ENCODE measurements at regions not wholly inside any gene's neighbourhood (a gene's known extent, or its start where the extent isn't known, plus 50 kb on each side); places are given as distances from the start of the nearest gene placed in this dataset.
"Not testable (repeated sequence)": the region's sequence is repeated elsewhere in the genome, so short reads cannot be mapped to it uniquely, and the experiment has no call there.

GRCh38 chr3:154902495-154902894 is 177.6 kb upstream of the MME start:
- H2BK120ac ChIP-seq (ENCODE audit: low read depth, low read length); H3K23ac ChIP-seq (ENCODE audit: low read depth, low read length, poor library complexity); H4K91ac ChIP-seq (ENCODE audit: low read depth, low read length, poor library complexity); H2AFZ ChIP-seq (ENCODE audit: low read length); H3K27ac ChIP-seq (replicated peaks; ENCODE audit: low read length); H4K8ac ChIP-seq (ENCODE audit: low read depth, low read length); H2AK5ac ChIP-seq (ENCODE audit: low read depth, low read length); H3K27me3 ChIP-seq (ENCODE audit: control insufficient read depth in 3 of 3, insufficient read depth in 3 of 3, low read depth in 1 of 3, low read length in 3 of 3); H3K4me3 ChIP-seq (ENCODE audit: low read length in 2 of 2); H3K79me1 ChIP-seq (ENCODE audit: low read depth, low read length); H3K4me2 ChIP-seq (ENCODE audit: insufficient read depth, low read length, poor library complexity, severe bottlenecking); H2BK15ac ChIP-seq (ENCODE audit: low read length); H3K14ac ChIP-seq (ENCODE audit: low read length); H3K18ac ChIP-seq (ENCODE audit: low read length); H3K9ac ChIP-seq (ENCODE audit: low read depth, low read length, poor library complexity); H2BK5ac ChIP-seq (ENCODE audit: low read length); DNase-seq (ENCODE audit: low spot score); H3K4me1 ChIP-seq (ENCODE audit: control insufficient read depth in 2 of 2, insufficient read depth in 1 of 2, low read depth in 1 of 2, low read length in 2 of 2); H3K4ac ChIP-seq (ENCODE audit: low read length); H2BK12ac ChIP-seq (ENCODE audit: low read length); H3K9me3 ChIP-seq (replicated peaks in 1 of 2; ENCODE audit: control insufficient read depth in 2 of 2, insufficient read depth in 1 of 2, low read depth in 1 of 2, low read length in 2 of 2); H3K36me3 ChIP-seq (replicated peaks in 1 of 2; ENCODE audit: control insufficient read depth in 2 of 2, insufficient read depth in 2 of 2, low read length in 2 of 2): not testable (repeated sequence)

DNA sequence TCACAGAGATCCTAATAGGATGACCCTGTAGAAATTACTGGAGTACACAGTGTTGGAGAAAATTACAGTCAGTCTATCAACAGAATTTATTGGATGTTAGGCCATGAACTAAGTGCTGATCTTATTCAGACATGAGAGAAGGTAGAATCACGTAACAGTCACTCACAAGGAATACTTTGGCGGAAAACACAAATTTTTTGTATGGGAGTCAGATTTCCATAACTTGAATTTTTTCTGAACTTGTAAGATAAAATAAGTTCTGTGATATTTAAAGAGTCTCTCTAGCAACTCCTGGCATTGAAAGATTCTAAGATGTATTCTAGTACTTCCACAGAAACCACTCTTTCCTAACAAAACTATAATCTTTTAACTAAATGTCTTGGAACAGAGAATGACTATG is 178.8 kb upstream of the MME start:
- Histone ChIP-seq H2BK12ac (ENCODE audit: low read length) (no peak overlapping the region), H3K4me3 (ENCODE audit: low read length in 2 of 2) (no peak overlapping the region), H2AK5ac (ENCODE audit: low read depth, low read length) (no peak overlapping the region), H3K18ac (ENCODE audit: low read length) (no peak overlapping the region), H3K27me3 (ENCODE audit: control insufficient read depth in 3 of 3, insufficient read depth in 3 of 3, low read depth in 1 of 3, low read length in 3 of 3) (no peaks in the 10 kb centered on the region), H2AFZ (ENCODE audit: low read length) (no peak overlapping the region), H3K4me1 (ENCODE audit: control insufficient read depth in 2 of 2, insufficient read depth in 1 of 2, low read depth in 1 of 2, low read length in 2 of 2) (no peaks in the 10 kb centered on the region), H4K8ac (ENCODE audit: low read depth, low read length) (no peak overlapping the region), H2BK120ac (ENCODE audit: low read depth, low read length) (no peak overlapping the region), H4K91ac (ENCODE audit: low read depth, low read length, poor library complexity) (no peak overlapping the region), H2BK15ac (ENCODE audit: low read length) (no peak overlapping the region), H3K27ac (replicated peaks; ENCODE audit: low read length) (no peak overlapping the region), H3K14ac (ENCODE audit: low read length) (no peak overlapping the region), H3K23ac (ENCODE audit: low read depth, low read length, poor library complexity) (no peak overlapping the region), H3K9ac (ENCODE audit: low read depth, low read length, poor library complexity) (no peak overlapping the region), H3K4me2 (ENCODE audit: insufficient read depth, low read length, poor library complexity, severe bottlenecking) (no peak overlapping the region), H2BK5ac (ENCODE audit: low read length) (no peak overlapping the region), H3K9me3 (replicated peaks in 1 of 2; ENCODE audit: control insufficient read depth in 2 of 2, insufficient read depth in 1 of 2, low read depth in 1 of 2, low read length in 2 of 2) (no peaks in the 10 kb centered on the region), H3K4ac (ENCODE audit: low read length) (no peak overlapping the region), H3K36me3 (replicated peaks in 1 of 2; ENCODE audit: control insufficient read depth in 2 of 2, insufficient read depth in 2 of 2, low read length in 2 of 2) (no peaks in the 10 kb centered on the region), H3K79me1 (ENCODE audit: low read depth, low read length) (no peaks in the 10 kb centered on the region)
- no peak for DNase-seq (ENCODE audit: low spot score)
- no CpG with 5 or more reads among the region's 2 CpGs for WGBS, 2 donors (ENCODE audit: extremely low coverage in 2 of 2, insufficient read length in 2 of 2, insufficient replicate concordance in 1 of 2)

DNA sequence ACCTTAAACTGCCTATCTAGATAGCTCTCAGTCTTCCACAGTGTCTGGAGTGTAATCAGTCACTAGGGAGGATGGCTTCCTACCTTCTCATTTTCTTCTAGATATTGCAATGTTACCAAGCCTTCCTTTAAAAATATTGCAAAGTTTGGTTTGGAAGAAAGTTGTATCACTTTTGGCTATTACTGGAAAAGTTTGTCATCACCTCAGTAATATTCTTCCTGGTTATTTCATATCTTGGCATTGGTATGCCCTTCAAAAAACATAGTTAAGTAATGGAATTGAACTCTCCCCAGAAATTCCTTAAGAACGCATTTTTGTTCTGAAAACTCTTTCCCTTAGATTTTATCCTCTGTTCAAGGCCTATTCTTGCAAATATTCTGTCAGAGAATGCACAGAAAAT is 179.3 kb upstream of the MME start:
- Histone ChIP-seq H4K8ac (ENCODE audit: low read depth, low read length) (no peak overlapping the region), H3K4me3 (ENCODE audit: low read length in 2 of 2) (no peak overlapping the region), H3K27me3 (ENCODE audit: control insufficient read depth in 3 of 3, insufficient read depth in 3 of 3, low read depth in 1 of 3, low read length in 3 of 3) (no peaks in the 10 kb centered on the region), H3K4me1 (ENCODE audit: control insufficient read depth in 2 of 2, insufficient read depth in 1 of 2, low read depth in 1 of 2, low read length in 2 of 2) (no peaks in the 10 kb centered on the region), H4K91ac (ENCODE audit: low read depth, low read length, poor library complexity) (no peak overlapping the region), H3K18ac (ENCODE audit: low read length) (no peak overlapping the region), H3K9me3 (replicated peaks in 1 of 2; ENCODE audit: control insufficient read depth in 2 of 2, insufficient read depth in 1 of 2, low read depth in 1 of 2, low read length in 2 of 2) (no peaks in the 10 kb centered on the region), H2BK15ac (ENCODE audit: low read length) (no peak overlapping the region), H2BK12ac (ENCODE audit: low read length) (no peak overlapping the region), H3K4ac (ENCODE audit: low read length) (no peak overlapping the region), H2AK5ac (ENCODE audit: low read depth, low read length) (no peak overlapping the region), H3K23ac (ENCODE audit: low read depth, low read length, poor library complexity) (no peak overlapping the region), H3K79me1 (ENCODE audit: low read depth, low read length) (no peaks in the 10 kb centered on the region), H3K9ac (ENCODE audit: low read depth, low read length, poor library complexity) (no peak overlapping the region), H3K14ac (ENCODE audit: low read length) (no peak overlapping the region), H3K4me2 (ENCODE audit: insufficient read depth, low read length, poor library complexity, severe bottlenecking) (no peak overlapping the region), H2BK5ac (ENCODE audit: low read length) (no peak overlapping the region), H2BK120ac (ENCODE audit: low read depth, low read length) (no peak overlapping the region), H3K36me3 (replicated peaks in 1 of 2; ENCODE audit: control insufficient read depth in 2 of 2, insufficient read depth in 2 of 2, low read length in 2 of 2) (no peaks in the 10 kb centered on the region), H2AFZ (ENCODE audit: low read length) (no peak overlapping the region), H3K27ac (replicated peaks; ENCODE audit: low read length) (no peak overlapping the region)
- WGBS, 2 donors (ENCODE audit: extremely low coverage in 2 of 2, insufficient read length in 2 of 2, insufficient replicate concordance in 1 of 2) = no CpG with 5 or more reads among the region's 1 CpG
- DNase-seq (ENCODE audit: low spot score) = no peak

GRCh38 chr3:154898916-154899315 is 181.2 kb upstream of the MME start:
- Histone ChIP-seq H2BK5ac (ENCODE audit: low read length) (no peak overlapping the region), H3K27me3 (ENCODE audit: control insufficient read depth in 3 of 3, insufficient read depth in 3 of 3, low read depth in 1 of 3, low read length in 3 of 3) (no peaks in the 10 kb centered on the region), H3K14ac (ENCODE audit: low read length) (no peak overlapping the region), H2BK120ac (ENCODE audit: low read depth, low read length) (no peak overlapping the region), H3K27ac (replicated peaks; ENCODE audit: low read length) (no peak overlapping the region), H3K4ac (ENCODE audit: low read length) (no peak overlapping the region), H3K36me3 (replicated peaks in 1 of 2; ENCODE audit: control insufficient read depth in 2 of 2, insufficient read depth in 2 of 2, low read length in 2 of 2) (no peaks in the 10 kb centered on the region), H2AK5ac (ENCODE audit: low read depth, low read length) (no peak overlapping the region), H3K9me3 (replicated peaks in 1 of 2; ENCODE audit: control insufficient read depth in 2 of 2, insufficient read depth in 1 of 2, low read depth in 1 of 2, low read length in 2 of 2) (no peaks in the 10 kb centered on the region), H3K4me2 (ENCODE audit: insufficient read depth, low read length, poor library complexity, severe bottlenecking) (no peak overlapping the region), H3K4me1 (ENCODE audit: control insufficient read depth in 2 of 2, insufficient read depth in 1 of 2, low read depth in 1 of 2, low read length in 2 of 2) (no peaks in the 10 kb centered on the region), H3K18ac (ENCODE audit: low read length) (no peak overlapping the region), H2AFZ (ENCODE audit: low read length) (no peak overlapping the region), H3K79me1 (ENCODE audit: low read depth, low read length) (no peaks in the 10 kb centered on the region), H3K9ac (ENCODE audit: low read depth, low read length, poor library complexity) (no peak overlapping the region), H4K8ac (ENCODE audit: low read depth, low read length) (no peak overlapping the region), H3K4me3 (ENCODE audit: low read length in 2 of 2) (no peak overlapping the region), H3K23ac (ENCODE audit: low read depth, low read length, poor library complexity) (no peak overlapping the region), H4K91ac (ENCODE audit: low read depth, low read length, poor library complexity) (no peak overlapping the region), H2BK12ac (ENCODE audit: low read length) (no peak overlapping the region), H2BK15ac (ENCODE audit: low read length) (no peak overlapping the region)
- no peak for DNase-seq (ENCODE audit: low spot score)
- 100% methylated on average over 1 of the region's 1 CpG; no CpG with 5 or more reads in 1 of the 2 donors for WGBS, 2 donors (ENCODE audit: extremely low coverage in 2 of 2, insufficient read length in 2 of 2, insufficient replicate concordance in 1 of 2)
